H1 (cell line): ENCODE measurements at regions not wholly inside any gene's neighbourhood (a gene's known extent, or its start where the extent isn't known, plus 50 kb on each side); places are given as distances from the start of the nearest gene placed in this dataset.

Experiments
- CTCF ChIA-PET: fragments of 300-600 bp; sonication (Branson Sonifier 250); formaldehyde crosslinking; loops from one replicate; lab custom pipeline; 2021; ENCODE audit not compliant: partially characterized antibody; lab: Charles Lee
- POLR2A ChIA-PET: fragments of 300-600 bp; sonication (Branson Sonifier 250); formaldehyde crosslinking; loops from one replicate; lab custom pipeline; 2021; ENCODE audit warnings: inconsistent platforms; ENCODE audit not compliant: partially characterized antibody; lab: Charles Lee
- DNase-seq, 2 experiments: peaks; one replicate each; pipeline versions ENCODE4 v3.0.0 to v3.0.0-alpha.2; 2010 to 2022; ENCODE audit warnings: low spot score in 2 of 2, low read depth in 1 of 2, mixed read lengths in 1 of 2
- FAIRE-seq: peaks from 2 replicates; lab custom pipeline; 2011; peaks lifted over from hg19 to GRCh38; lab: Jason Lieb, UNC
- H2AFZ ChIP-seq: 2 replicates; pipeline ENCODE4 v1.8.1; 2012; ENCODE audit warnings: low read length, inconsistent platforms
- H2AK5ac ChIP-seq: 2 replicates; pipeline ENCODE4 v1.6.1; 2013; ENCODE audit warnings: low read depth, low read length
- H2BK120ac ChIP-seq: replicated peaks from 2 replicates; pipeline ENCODE3; 2013; ENCODE audit warnings: low read depth, low read length, inconsistent platforms
- H2BK12ac ChIP-seq: 2 replicates; pipeline ENCODE4 v1.6.1; 2013; ENCODE audit warnings: low read depth, low read length
- H2BK15ac ChIP-seq: 2 replicates; pipeline ENCODE4 v1.6.1; 2013; ENCODE audit warnings: low read length
- H2BK20ac ChIP-seq: 2 replicates; pipeline ENCODE4 v1.6.1; 2013; ENCODE audit warnings: low read length
- H2BK5ac ChIP-seq: 2 replicates; pipeline ENCODE4 v1.6.1; 2013; ENCODE audit warnings: low read depth, low read length
- H3K14ac ChIP-seq: 2 replicates; pipeline ENCODE4 v1.6.1; 2013; ENCODE audit warnings: inconsistent platforms; ENCODE audit not compliant: insufficient read length
- H3K18ac ChIP-seq: 2 replicates; pipeline ENCODE4 v1.6.1; 2013; ENCODE audit warnings: low read length; ENCODE audit errors: extremely low read depth
- H3K23ac ChIP-seq: 2 replicates; pipeline ENCODE4 v1.6.1; 2013; ENCODE audit warnings: inconsistent platforms; ENCODE audit not compliant: insufficient read length
- H3K23me2 ChIP-seq: 2 replicates; pipeline ENCODE4 v1.6.1; 2013; ENCODE audit warnings: low read depth, low read length
- H3K27ac ChIP-seq: 2 replicates; pipeline ENCODE4 v1.6.1; 2011; ENCODE audit warnings: low read depth, low read length, inconsistent platforms
- H3K27me3 ChIP-seq, 4 experiments: replicated peaks in 1 of 4; 1 replicate in 1 of 4; 2 replicates in 3 of 4; pipeline versions ENCODE4 v1.6.1 to v1.8.1; 2011 to 2013; ENCODE audit warnings: low read length in 3 of 4, mild to moderate bottlenecking in 3 of 4, inconsistent platforms in 2 of 4, mixed read lengths in 2 of 4, moderate library complexity in 1 of 4; ENCODE audit not compliant: control insufficient read depth in 3 of 4, insufficient read depth in 3 of 4; ENCODE audit errors: extremely low read depth in 1 of 4
- H3K36me3 ChIP-seq, 4 experiments: 2 replicates each; pipeline versions ENCODE4 v1.6.1 to v1.8.1; 2011 to 2013; ENCODE audit warnings: mild to moderate bottlenecking in 4 of 4, low read length in 3 of 4, moderate library complexity in 2 of 4, control low read depth in 1 of 4, inconsistent platforms in 1 of 4; ENCODE audit not compliant: insufficient read depth in 4 of 4, control insufficient read depth in 2 of 4
- H3K4ac ChIP-seq: replicated peaks from 2 replicates; pipeline ENCODE3; 2013; ENCODE audit warnings: low read length, low read depth, mixed read lengths, inconsistent platforms; ENCODE audit not compliant: insufficient read length
- H3K4me1 ChIP-seq, 4 experiments: replicated peaks in 1 of 4; 1 replicate in 1 of 4; 2 replicates in 3 of 4; pipeline versions ENCODE4 v1.6.1 to v1.8.1; 2011 to 2013; ENCODE audit warnings: low read length in 3 of 4, inconsistent platforms in 2 of 4, mixed read lengths in 1 of 4; ENCODE audit not compliant: insufficient read depth in 4 of 4, control insufficient read depth in 3 of 4
- H3K4me2 ChIP-seq, 2 experiments: 2 replicates each; pipeline versions ENCODE4 v1.6.1 to v1.8.1; 2011 to 2013; ENCODE audit warnings: low read depth in 2 of 2, low read length in 2 of 2, control low read depth in 1 of 2, inconsistent platforms in 1 of 2, mild to moderate bottlenecking in 1 of 2; ENCODE audit not compliant: insufficient read depth in 1 of 2
- H3K4me3 ChIP-seq, 4 experiments: fragments of 200-600, 300-600 bp in 1 of 4; sonication (generic), shearing (Covaris generic), sonication (Bioruptor Twin) in 1 of 4; 2 replicates each; pipeline versions ENCODE4 v1.5.1 to v1.8.1; 2011 to 2016; ENCODE audit warnings: low read length in 4 of 4, low read depth in 3 of 4, control low read depth in 2 of 4, inconsistent platforms in 2 of 4, mild to moderate bottlenecking in 2 of 4, mixed read lengths in 1 of 4, moderate library complexity in 1 of 4; ENCODE audit not compliant: insufficient read depth in 2 of 4; ENCODE audit errors: extremely low read depth in 1 of 4
- H3K56ac ChIP-seq: replicated peaks from 2 replicates; pipeline ENCODE3; 2013; ENCODE audit warnings: low read depth, mild to moderate bottlenecking, mixed read lengths, low read length, inconsistent platforms; ENCODE audit not compliant: insufficient read length
- H3K79me1 ChIP-seq: 2 replicates; pipeline ENCODE4 v1.6.1; 2013; ENCODE audit warnings: low read depth, low read length, control low read depth
- H3K79me2 ChIP-seq, 2 experiments: 2 replicates each; pipeline versions ENCODE4 v1.6.1 to v1.8.1; 2012 to 2013; ENCODE audit warnings: low read length in 2 of 2, mild to moderate bottlenecking in 2 of 2, inconsistent platforms in 1 of 2; ENCODE audit not compliant: insufficient read depth in 2 of 2, control insufficient read depth in 1 of 2
- H3K9ac ChIP-seq, 4 experiments: replicated peaks in 1 of 4; 1 replicate in 1 of 4; 2 replicates in 3 of 4; pipeline versions ENCODE4 v1.6.1 to v1.8.1; 2011 to 2013; ENCODE audit warnings: low read depth in 3 of 4, low read length in 3 of 4, control low read depth in 2 of 4, mild to moderate bottlenecking in 2 of 4, moderate library complexity in 2 of 4, inconsistent platforms in 1 of 4; ENCODE audit errors: extremely low read depth in 1 of 4
- H3K9me3 ChIP-seq, 2 experiments: 2 replicates each; pipeline versions ENCODE4 v1.6.1 to v1.8.1; 2012 to 2013; ENCODE audit warnings: mild to moderate bottlenecking in 2 of 2, moderate library complexity in 2 of 2, control low read depth in 1 of 2, inconsistent platforms in 1 of 2, low read depth in 1 of 2, low read length in 1 of 2, mixed read lengths in 1 of 2; ENCODE audit not compliant: insufficient read depth in 2 of 2
- H4K20me1 ChIP-seq, 2 experiments: replicated peaks in 1 of 2; 2 replicates each; pipeline versions ENCODE3 to v1.8.1; 2011 to 2013; ENCODE audit warnings: inconsistent platforms in 2 of 2, low read length in 2 of 2, mild to moderate bottlenecking in 1 of 2; ENCODE audit not compliant: insufficient read depth in 2 of 2, control insufficient read depth in 1 of 2
- H4K5ac ChIP-seq: 2 replicates; pipeline ENCODE4 v1.6.1; 2013; ENCODE audit warnings: low read length, low read depth, mixed read lengths, inconsistent platforms; ENCODE audit not compliant: insufficient read length
- H4K8ac ChIP-seq: 2 replicates; pipeline ENCODE4 v1.8.0; 2013; ENCODE audit warnings: mild to moderate bottlenecking, moderate library complexity, low read length, inconsistent platforms; ENCODE audit not compliant: insufficient read depth; ENCODE audit errors: extremely low read depth
- H4K91ac ChIP-seq: replicated peaks from 2 replicates; pipeline ENCODE3; 2013; ENCODE audit warnings: low read length, mixed read lengths, inconsistent platforms; ENCODE audit not compliant: insufficient read length
- ASH2L ChIP-seq: fragments of 200-600, 300-600 bp; sonication (generic); IDR thresholded peaks from one replicate; pipeline ENCODE4 v1.7.1; 2017; ENCODE audit warnings: low read length
- BCL11A ChIP-seq, 2 experiments: IDR thresholded peaks; one replicate each; pipeline ENCODE4 v1.6.1; 2011; ENCODE audit warnings: low read depth in 2 of 2, low read length in 2 of 2, mild to moderate bottlenecking in 2 of 2
- CREB1 ChIP-seq: IDR thresholded peaks from 2 replicates; pipeline ENCODE4 v1.6.1; 2012; ENCODE audit warnings: inconsistent platforms
- FOSL1 ChIP-seq: IDR thresholded peaks from 2 replicates; pipeline ENCODE4 v1.6.1; 2011; ENCODE audit warnings: mild to moderate bottlenecking, low read depth, low read length, moderate library complexity; ENCODE audit not compliant: insufficient read depth
- GTF2F1 ChIP-seq: IDR thresholded peaks from 2 replicates; pipeline ENCODE4 v1.6.1; 2012; ENCODE audit warnings: low read depth, low read length, improper control_type of control experiment, borderline replicate concordance
- HDAC6 ChIP-seq: IDR thresholded peaks from one replicate; pipeline ENCODE4 v1.7.1; 2012; ENCODE audit warnings: low read depth, mild to moderate bottlenecking, inconsistent platforms, low read length, moderate library complexity
- KDM1A ChIP-seq: fragments of 200-600, 300-600 bp; sonication (generic); IDR thresholded peaks from 2 replicates; pipeline ENCODE4 v1.7.1; 2016; ENCODE audit warnings: mild to moderate bottlenecking, low read length, borderline replicate concordance
- KDM5A ChIP-seq: fragments of 200-600 bp; IDR thresholded peaks from 2 replicates; pipeline ENCODE4 v1.7.1; 2012; ENCODE audit warnings: mild to moderate bottlenecking, low read length, inconsistent platforms, mixed read lengths
- MAX ChIP-seq: IDR thresholded peaks from 2 replicates; pipeline ENCODE4 v1.6.1; 2012; ENCODE audit warnings: inconsistent platforms
- RBBP5 ChIP-seq: IDR thresholded peaks from 2 replicates; pipeline ENCODE4 v1.7.1; 2012; ENCODE audit warnings: low read depth, mild to moderate bottlenecking, inconsistent platforms, low read length, moderate library complexity, borderline replicate concordance
- RXRA ChIP-seq: IDR thresholded peaks from 2 replicates; pipeline ENCODE4 v1.6.1; 2011; ENCODE audit warnings: low read depth, mild to moderate bottlenecking, low read length, moderate library complexity; ENCODE audit not compliant: insufficient read depth
- SP1 ChIP-seq: IDR thresholded peaks from 2 replicates; pipeline ENCODE4 v1.6.1; 2011; ENCODE audit warnings: low read depth, low read length
- SRF ChIP-seq: IDR thresholded peaks from 2 replicates; pipeline ENCODE4 v1.6.1; 2011; ENCODE audit warnings: mild to moderate bottlenecking, low read depth, low read length, moderate library complexity
- TCF12 ChIP-seq: IDR thresholded peaks from 2 replicates; pipeline ENCODE4 v1.6.1; 2011; ENCODE audit warnings: low read depth, mild to moderate bottlenecking, low read length
- WGBS, 2 experiments: shearing (Covaris generic) in 1 of 2; methylation state at CpG; one replicate each; pipeline versions ENCODE4 v1.1.6 to v1.1.7; 2013 to 2015; ENCODE audit warnings: low lambda C conversion rate in 2 of 2, mixed read lengths in 2 of 2, inconsistent platforms in 1 of 2, low coverage in 1 of 2, missing lambda C conversion rate in 1 of 2; ENCODE audit not compliant: insufficient replicate concordance in 2 of 2, insufficient coverage in 1 of 2, insufficient read length in 1 of 2; ENCODE audit errors: extremely low coverage in 1 of 2, missing lambda C conversion rate in 1 of 2; 5-methylcytosine and 5-hydroxymethylcytosine counted together

DNA sequence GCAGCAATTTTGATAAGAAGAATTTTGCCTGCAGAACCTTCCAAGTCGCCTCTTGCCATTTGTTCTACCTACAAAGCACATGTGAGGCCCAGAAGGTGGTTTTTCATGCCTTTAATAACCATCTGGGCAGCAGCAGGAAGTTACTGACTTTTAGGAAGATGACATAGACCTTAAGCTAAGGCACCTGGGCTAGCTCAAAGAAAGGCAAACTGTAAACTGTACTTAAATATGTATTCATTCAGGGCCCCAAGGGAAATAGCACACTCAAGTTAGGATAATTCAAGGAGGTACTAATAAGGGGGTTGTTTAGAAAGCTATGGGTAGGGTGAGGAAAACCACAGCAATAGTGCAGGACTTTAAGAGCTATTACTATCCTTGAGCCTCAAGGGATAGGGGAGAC is 57.3 kb upstream of the HSPB3 start:
- no peak overlapping the region for H3K4ac ChIP-seq
- no peaks in the 10 kb centered on the region for H4K20me1 ChIP-seq
- no peak for DNase-seq
- no peak overlapping the region for H3K4me3 ChIP-seq
- H3K23ac ChIP-seq: no peak overlapping the region
- H3K36me3 ChIP-seq: no peaks in the 10 kb centered on the region
- H3K79me2 ChIP-seq: no peaks in the 10 kb centered on the region
- no peaks in the 10 kb centered on the region for H3K27me3 ChIP-seq
- no peak overlapping the region for H2BK120ac ChIP-seq
- H3K4me1 ChIP-seq: no peaks in the 10 kb centered on the region
- no peak overlapping the region for H2AK5ac ChIP-seq
- H3K23me2 ChIP-seq: peaks cover 1% of the 10 kb centered on the region; the same call in 1 of the 2 replicates
- FAIRE-seq: no peak
- WGBS, 2 experiments: 100% methylated on average over 1 of the region's 1 CpG; no CpG with 5 or more reads in 1 of the 2 experiments
- no peak overlapping the region for H2BK12ac ChIP-seq
- H2BK20ac ChIP-seq: no peak overlapping the region
- no peaks in the 10 kb centered on the region for H3K9me3 ChIP-seq
- no peak overlapping the region for H4K91ac ChIP-seq
- H2BK15ac ChIP-seq: no peak overlapping the region
- H3K4me2 ChIP-seq: no peak overlapping the region
- H3K14ac ChIP-seq: no peak overlapping the region
- no peak overlapping the region for H4K5ac ChIP-seq
- no peak overlapping the region for H3K27ac ChIP-seq
- no peak overlapping the region for H2BK5ac ChIP-seq
- H3K9ac ChIP-seq: no peak overlapping the region
- no peaks in the 10 kb centered on the region for H3K79me1 ChIP-seq
- CTCF ChIA-PET: interaction anchor here (0.6 to 0.9 kb wide), 2 partner anchors 38 to 281 kb away, joined by 3 read pairs; no protein-coding TSS in a partner anchor
- H3K56ac ChIP-seq: no peak overlapping the region
- POLR2A ChIA-PET: no interaction called here
- no peak overlapping the region for H3K18ac ChIP-seq
- H4K8ac ChIP-seq: no peak overlapping the region
- H2AFZ ChIP-seq: no peak overlapping the region
- TF ChIP-seq RBBP5 (no peak), KDM1A (no peak), FOSL1 (no peak), GTF2F1 (no peak), SP1 (no peak), TCF12 (no peak), HDAC6 (no peak), RXRA (no peak), CREB1 (no peak), ASH2L (no peak), MAX (no peak), SRF (no peak), KDM5A (no peak), BCL11A (IDR thresholded peaks at IDR 0.05; ENCODE audit: low read depth in 2 of 2, low read length in 2 of 2) (no peak)
